Vagina (tissue), 2 donors: ENCODE measurements at regions not wholly inside any gene's neighbourhood (a gene's known extent, or its start where the extent isn't known, plus 50 kb on each side); places are given as distances from the start of the nearest gene placed in this dataset. TPM values are rescaled to one million over a fixed set of nuclear protein-coding genes. Genes with fewer than 3 reads are reported as not detected.

Experiments used
- DNase-seq, 2 donors: peaks; one replicate each; pipeline ENCODE4 v3.0.0-alpha.2; 2017; ENCODE audit errors: extremely low spot score in 2 of 2
- H3K27ac ChIP-seq: fragments of 200-600 bp; sonication (generic); one replicate; pipeline ENCODE4 v1.5.1; 2019
- H3K27me3 ChIP-seq: fragments of 200-600 bp; sonication (generic); one replicate; pipeline ENCODE4 v1.5.1; 2019
- H3K36me3 ChIP-seq, 2 donors: fragments of 200-600 bp; sonication (generic); one replicate each; pipeline ENCODE4 v1.5.1; 2017 to 2019
- H3K4me1 ChIP-seq: fragments of 200-600 bp; sonication (generic); one replicate; pipeline ENCODE4 v1.5.1; 2019
- H3K4me3 ChIP-seq, 2 donors: fragments of 200-600 bp; sonication (generic); 1 replicate in 1 of 2; 2 replicates in 1 of 2; pipeline ENCODE4 v1.5.1; 2016 to 2019
- H3K9me3 ChIP-seq: fragments of 200-600 bp; sonication (generic); one replicate; pipeline ENCODE4 v1.5.1; 2019
- POLR2A ChIP-seq, 2 donors: fragments of 450-650 bp; IDR thresholded peaks; one replicate each; pipeline ENCODE4 v1.6.1; 2017; ENCODE audit warnings: antibody characterized with exemption in 2 of 2, mild to moderate bottlenecking in 2 of 2, moderate library complexity in 2 of 2
- POLR2AphosphoS5 ChIP-seq, 2 donors: sonication (generic); formaldehyde crosslinking; IDR thresholded peaks; one replicate each; pipeline ENCODE4 v1.9.0; 2017; ENCODE audit warnings: antibody characterized with exemption in 2 of 2, mild to moderate bottlenecking in 2 of 2, low read depth in 1 of 2; ENCODE audit not compliant: insufficient read depth in 1 of 2
- intact Hi-C: fragments of 100-400 bp; cut with DNase I; formaldehyde crosslinking; loops from one replicate; pipeline ENCODE4 v1.15.1; 2023
- microRNA-seq: library from miRNA; unstranded; fragments of <30 nt; microRNA quantifications from one replicate; pipeline ENCODE4, GENCODE V29; 2017; ENCODE audit warnings: borderline number of aligned reads, borderline replicate concordance
- small RNA-seq: library from RNA; depleted of rRNA; stranded (forward); fragments of <200 nt; gene quantifications from one replicate; pipeline ENCODE3, GENCODE V24; 2016
- TF ChIP-seq, protein P1 (sequence below), 3 experiments: fragments of 450-650 bp in 2 of 3; fragments of 200-600 bp in 1 of 3; sonication (generic) in 1 of 3; IDR thresholded peaks; one replicate each; pipeline ENCODE4 v1.5.1; 2017 to 2019; ENCODE audit warnings: antibody characterized with exemption in 3 of 3, mild to moderate bottlenecking in 2 of 3, moderate library complexity in 2 of 3

DNA sequence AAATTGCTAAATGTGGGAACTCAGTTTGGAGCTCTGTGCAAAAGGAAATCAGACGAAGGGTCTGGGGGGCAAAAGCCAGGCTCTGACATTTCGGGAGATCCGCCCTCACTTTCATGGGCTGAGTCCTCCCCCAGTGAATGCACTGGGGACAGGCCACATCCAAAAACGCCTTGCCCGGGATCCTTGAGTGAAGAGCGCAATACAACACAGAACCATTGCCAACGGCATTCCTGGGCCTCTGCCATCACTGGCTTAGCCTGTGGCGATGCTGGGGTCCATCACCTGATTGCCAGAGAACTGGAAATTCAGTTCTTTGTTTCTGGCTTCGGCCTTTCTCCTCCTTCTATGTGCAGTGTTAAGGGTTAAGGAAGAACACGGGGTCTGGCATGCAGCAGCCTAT lies 297.9 kb downstream of the SHANK2 start:
- no peaks in the 10 kb centered on the region for H3K4me1 ChIP-seq
- TF ChIP-seq POLR2A (IDR thresholded peaks at IDR 0.05), result no peak
- TF ChIP-seq POLR2AphosphoS5 (IDR thresholded peaks at IDR 0.05; ENCODE audit: insufficient read depth in 1 of 2, low read depth in 1 of 2), result no peak
- TF ChIP-seq, protein P1, sequence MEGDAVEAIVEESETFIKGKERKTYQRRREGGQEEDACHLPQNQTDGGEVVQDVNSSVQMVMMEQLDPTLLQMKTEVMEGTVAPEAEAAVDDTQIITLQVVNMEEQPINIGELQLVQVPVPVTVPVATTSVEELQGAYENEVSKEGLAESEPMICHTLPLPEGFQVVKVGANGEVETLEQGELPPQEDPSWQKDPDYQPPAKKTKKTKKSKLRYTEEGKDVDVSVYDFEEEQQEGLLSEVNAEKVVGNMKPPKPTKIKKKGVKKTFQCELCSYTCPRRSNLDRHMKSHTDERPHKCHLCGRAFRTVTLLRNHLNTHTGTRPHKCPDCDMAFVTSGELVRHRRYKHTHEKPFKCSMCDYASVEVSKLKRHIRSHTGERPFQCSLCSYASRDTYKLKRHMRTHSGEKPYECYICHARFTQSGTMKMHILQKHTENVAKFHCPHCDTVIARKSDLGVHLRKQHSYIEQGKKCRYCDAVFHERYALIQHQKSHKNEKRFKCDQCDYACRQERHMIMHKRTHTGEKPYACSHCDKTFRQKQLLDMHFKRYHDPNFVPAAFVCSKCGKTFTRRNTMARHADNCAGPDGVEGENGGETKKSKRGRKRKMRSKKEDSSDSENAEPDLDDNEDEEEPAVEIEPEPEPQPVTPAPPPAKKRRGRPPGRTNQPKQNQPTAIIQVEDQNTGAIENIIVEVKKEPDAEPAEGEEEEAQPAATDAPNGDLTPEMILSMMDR (IDR thresholded peaks at IDR 0.05), result no peak
- no peaks in the 10 kb centered on the region for H3K36me3 ChIP-seq
- no peaks in the 10 kb centered on the region for H3K9me3 ChIP-seq
- no peak overlapping the region for H3K27ac ChIP-seq
- no peaks in the 10 kb centered on the region for H3K27me3 ChIP-seq
- no peak for DNase-seq
- H3K4me3 ChIP-seq, result no peak overlapping the region
- intact Hi-C loops, result no loop called here

Small RNA genes lying in the stretch of these regions (microRNA-seq; reads per million reads assigned to microRNA genes)
- gene MIR3664, result not detected

Small RNA genes lying in the stretch of these regions (small RNA-seq; reads per million reads assigned to genes)
- gene MIR3664 (not detected), gene RF00019 (not detected)
